ENCODE measurements at regions not wholly inside any gene's neighbourhood (a gene's known extent, or its start where the extent isn't known, plus 50 kb on each side); places are given as distances from the start of the nearest gene placed in this dataset.

GRCh38 chr17:77366206-77366557 lies 225.4 kb downstream of the SEC14L1 start:
- no peak for TF ChIP-seq CTCF (IDR thresholded peaks at IDR 0.05)
- no peak for TF ChIP-seq POLR2A (IDR thresholded peaks at IDR 0.05)
